HG02943 (cell line): ENCODE measurements at regions not wholly inside any gene's neighbourhood (a gene's known extent, or its start where the extent isn't known, plus 50 kb on each side); places are given as distances from the start of the nearest gene placed in this dataset.
"Not testable (repeated sequence)": the region's sequence is repeated elsewhere in the genome, so short reads cannot be mapped to it uniquely, and the experiment has no call there.

ENCODE experiments used
- ATAC-seq: cut with Tn5 transposase; IDR thresholded peaks from one replicate; pipeline ENCODE4 v1.9.1; 2021; ENCODE audit warnings: mild to moderate bottlenecking, low read depth, moderate library complexity; ENCODE audit not compliant: unreplicated experiment

- ATAC-seq = no peak
Observed at GRCh38 chr2:226487573-226487972, 312.0 kb downstream of the IRS1 start.

DNA sequence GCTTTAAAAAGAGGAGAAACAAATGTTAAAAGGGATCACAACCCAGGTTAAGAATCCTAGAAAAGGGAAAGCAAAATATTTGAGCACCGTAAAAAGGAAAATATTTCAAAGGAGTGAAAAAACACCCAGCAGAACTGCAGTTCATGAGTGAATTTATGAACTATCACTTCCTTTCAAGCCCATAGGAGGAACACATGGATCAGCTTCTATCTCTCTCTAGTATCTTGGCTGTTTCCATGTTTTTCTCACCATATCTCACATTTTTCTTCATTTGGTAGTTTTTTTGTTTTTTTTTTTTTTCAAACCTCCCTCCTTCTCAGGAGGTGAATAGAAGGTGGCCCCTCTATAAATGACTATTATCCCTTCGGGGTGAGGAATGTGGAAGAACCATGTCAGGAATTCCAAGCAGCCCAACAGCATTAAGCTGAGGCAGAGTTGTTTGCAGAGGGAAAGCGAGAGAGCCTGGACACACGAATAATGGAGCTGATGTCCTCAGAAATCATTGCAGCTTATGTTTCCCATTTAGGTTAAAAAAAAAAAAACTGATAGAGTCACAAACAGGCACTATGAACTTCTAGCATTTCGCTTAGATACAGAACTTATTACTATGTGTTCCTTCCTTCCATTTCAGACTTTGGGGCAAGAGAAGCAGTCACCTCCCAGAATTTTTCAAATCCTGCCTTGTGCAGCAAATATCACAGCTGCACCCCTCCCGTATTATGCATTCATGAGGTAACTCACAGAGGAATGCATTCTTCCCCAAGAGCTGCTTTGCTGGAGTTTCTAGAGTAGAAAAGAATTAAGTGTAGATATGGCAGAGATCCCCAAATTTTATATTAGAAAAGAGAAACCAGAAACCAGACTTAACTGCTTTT is 315.6 kb downstream of the IRS1 start:
- ATAC-seq = no peak

DNA sequence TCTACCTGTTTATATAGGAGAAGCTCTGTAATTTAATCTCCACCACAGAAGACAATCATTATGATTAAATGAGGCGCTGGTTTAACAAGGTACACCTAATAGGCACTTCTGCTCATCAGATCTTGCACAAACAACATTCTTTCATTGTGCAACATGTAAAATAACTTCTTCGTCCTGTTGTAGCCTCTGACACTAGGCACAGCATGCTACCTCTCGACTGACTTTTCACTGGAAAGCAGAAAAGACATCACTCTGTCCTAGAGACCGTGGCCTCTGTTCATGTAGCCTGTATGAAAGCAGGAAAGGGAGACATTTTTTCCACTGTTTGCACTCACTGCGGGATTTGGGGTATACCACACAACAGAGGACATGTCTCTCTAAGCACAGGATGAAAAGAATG is 316.5 kb downstream of the IRS1 start:
- no peak for ATAC-seq

DNA sequence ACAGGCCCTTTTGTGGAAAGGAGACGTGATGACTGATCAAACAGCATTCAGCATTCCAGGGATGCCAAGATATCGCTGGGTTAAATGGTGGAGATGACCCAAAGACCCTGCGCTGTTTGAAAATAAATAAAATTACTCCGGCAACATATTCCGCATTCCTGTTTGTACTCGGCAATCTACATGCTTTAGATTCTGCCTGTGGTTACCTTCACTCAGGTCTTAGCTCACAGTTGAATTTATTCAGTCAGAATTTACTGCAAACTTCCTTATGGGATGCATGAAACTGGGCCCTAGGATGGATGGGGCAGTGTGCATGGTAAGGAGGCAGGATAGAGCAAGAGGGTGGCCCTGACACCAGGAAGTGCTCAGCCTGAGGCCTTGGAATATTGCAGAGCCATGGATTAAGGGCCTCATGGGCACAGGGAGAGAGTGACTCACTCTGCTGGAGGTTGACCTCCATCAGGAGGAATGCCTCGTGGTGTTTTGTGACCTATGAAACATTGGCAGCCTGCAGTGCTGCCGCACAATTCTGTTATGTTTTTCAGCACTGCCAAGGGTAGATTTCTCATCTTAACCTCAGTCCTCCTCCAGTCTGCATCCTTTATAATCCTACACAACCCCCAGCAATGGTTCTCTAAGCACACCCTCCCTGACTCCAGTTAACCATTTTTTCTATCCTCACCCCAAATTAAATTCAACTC is 321.4 kb downstream of the IRS1 start:
- ATAC-seq = no peak

DNA sequence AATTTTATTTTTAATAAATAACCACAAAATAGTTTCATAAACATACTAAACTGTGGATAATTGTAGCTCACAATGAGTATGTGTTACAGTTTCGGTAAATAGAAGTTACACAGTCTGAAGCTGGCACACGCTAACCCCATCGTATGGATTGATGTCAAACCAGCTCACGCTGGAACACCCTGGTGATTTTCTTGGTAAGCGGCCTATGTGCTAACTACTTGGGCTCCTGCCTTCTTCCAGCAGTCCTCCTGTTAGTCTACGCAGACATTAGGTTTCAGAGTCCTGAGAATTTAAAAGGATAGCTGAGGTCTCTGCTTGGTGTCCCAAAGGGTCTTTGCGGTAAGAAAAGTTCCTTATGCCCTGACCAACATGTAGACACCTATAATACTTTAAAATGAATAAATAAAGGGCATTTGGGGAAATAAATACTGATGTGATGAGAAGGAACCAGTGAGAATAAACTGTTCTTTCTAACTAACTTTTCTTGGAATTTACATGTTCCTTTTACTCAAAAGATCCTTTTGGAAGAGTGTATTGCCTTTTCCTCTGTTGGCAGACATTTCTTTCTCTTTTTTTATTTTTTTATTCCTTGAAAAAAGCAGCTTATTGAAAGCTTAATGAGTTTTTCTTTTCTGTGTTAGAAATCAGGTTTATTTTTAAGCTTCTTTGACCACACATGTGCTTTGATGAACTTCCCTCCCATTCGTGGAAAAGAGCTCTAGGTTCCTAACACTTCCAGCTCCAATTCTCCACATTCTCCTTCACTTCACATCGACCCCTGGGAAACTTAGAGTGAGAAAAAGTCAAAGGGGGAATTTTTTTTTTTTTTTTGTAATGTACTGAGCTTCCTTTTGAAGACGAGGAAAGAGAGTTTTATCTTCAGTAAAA is 322.2 kb downstream of the IRS1 start:
- ATAC-seq = no peak

DNA sequence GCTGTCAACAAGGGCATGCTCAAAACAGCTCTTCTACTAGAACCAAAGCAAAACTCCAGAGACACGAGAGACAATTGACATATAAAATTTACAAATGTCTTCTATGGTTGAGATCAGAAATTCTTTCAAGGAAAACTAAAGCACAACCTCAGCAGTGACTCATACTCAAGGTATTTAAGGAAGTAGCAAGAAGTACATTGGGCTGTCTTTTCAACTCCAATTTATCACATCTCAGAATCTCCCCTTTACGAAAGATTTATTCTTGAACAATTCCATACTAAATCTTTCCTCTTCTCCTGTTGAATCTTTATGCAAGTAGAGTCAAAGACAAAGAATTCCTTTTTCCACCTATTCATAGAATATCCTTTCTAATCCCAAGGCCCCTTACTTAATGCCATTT is 324.0 kb downstream of the IRS1 start:
- ATAC-seq = no peak

GRCh38 chr2:226474131-226474530 is 325.5 kb downstream of the IRS1 start:
- no peak for ATAC-seq

DNA sequence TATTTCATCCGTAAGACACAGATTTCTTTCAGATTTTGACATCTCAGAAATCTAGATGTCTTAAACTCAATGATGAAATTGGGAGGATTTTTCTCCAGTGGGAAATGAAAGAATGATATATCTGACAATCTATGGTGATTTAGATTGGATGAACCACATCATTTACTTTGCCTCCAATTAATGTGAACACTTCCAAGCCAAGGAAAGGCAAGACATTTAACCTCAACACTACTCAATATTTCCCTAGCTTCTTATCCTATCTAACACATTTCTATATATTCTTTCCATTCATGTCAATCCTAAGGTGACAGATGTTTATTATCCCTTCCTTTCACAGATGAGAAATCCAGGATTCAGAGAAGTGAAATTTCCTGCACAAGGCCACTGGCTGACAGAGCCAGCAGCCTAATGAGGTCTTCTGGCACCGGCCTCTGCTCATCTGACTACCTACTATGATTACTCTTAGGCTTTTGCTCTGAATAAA is 327.6 kb downstream of the IRS1 start:
- ATAC-seq = no peak

- ATAC-seq = no peak
Observed at GRCh38 chr2:226467633-226468032, 332.0 kb downstream of the IRS1 start.

DNA sequence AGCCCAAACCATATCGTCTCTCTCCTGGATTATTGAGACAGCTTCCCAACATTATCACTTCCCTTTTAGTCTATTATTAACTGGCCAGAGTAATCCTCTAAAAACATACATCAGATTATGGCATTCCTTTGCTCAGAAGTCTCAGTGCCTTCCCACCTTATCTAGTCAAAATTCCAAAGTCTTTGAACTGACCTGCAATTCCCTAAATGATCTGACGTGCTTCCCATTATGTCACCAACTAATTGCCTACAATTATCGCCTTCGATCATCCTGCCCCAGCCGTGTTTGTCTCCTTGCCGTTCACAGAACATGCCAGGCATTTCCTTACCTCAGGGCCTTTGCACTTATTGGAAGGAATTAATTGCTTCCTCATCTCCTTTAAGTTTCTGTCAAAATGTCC is 332.4 kb downstream of the IRS1 start:
- no peak for ATAC-seq

DNA sequence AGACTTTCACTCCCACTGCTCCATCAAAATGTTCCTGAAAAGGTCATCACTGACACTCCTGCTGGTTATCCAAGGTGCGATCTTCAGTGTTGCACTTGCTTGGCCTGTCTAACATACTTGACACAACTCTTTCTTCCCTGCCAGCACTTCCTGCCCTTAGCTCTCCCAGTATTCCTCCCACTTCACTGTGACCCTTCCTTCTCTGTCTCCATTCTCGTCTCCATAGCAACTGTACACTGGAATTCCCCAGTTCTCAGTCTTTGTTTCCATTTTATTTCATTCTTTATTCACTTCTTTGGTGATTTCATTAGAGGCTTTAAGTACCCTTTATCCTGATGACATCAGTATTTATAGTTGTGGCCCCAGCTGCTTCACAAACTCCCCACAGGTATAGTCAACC is 333.0 kb downstream of the IRS1 start:
- ATAC-seq = no peak

GRCh38 chr2:226466124-226466523 is 333.5 kb downstream of the IRS1 start:
- no peak for ATAC-seq

- no peak for ATAC-seq
Observed at GRCh38 chr2:226464380-226464779, 335.2 kb downstream of the IRS1 start.

GRCh38 chr2:226463154-226463553 is 336.5 kb downstream of the IRS1 start:
- ATAC-seq = no peak

DNA sequence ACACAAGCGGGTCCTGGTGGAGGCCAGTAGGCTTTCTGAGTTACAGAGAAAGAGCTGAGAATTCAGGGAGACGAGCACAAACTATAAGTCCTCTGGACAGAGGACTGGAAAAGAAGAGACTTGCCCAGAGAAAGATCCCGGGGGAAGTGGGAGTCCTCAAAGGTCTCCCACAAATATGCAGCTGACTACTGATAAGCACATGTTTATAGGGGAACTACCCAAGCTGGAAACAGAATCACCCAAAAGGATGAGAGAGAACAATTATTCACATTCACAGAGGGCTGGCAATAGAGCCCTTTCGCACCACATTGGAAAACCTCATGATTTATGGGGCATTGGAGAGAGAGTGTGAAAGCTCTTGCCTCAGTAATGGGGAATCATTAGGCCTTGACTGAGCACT is 337.6 kb downstream of the IRS1 start:
- ATAC-seq = no peak

DNA sequence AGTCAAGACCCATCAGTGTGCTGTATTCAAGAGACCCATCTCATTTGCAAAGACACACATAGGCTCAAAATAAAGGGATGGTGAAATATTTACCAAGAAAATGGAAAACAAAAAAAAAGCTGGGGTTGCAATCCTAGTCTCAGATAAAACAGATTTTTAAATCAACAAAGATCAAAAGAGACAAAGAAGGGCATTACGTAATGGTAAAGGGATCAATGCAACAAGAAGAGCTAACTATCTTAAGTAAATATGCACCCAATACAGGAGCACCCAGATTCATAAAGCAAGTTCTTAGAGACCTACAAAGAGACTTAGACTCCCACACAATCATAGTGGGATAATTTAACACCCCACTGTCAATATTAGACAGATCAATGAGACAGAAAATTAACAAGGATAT is 343.5 kb downstream of the IRS1 start:
- ATAC-seq = not testable (repeated sequence)

GRCh38 chr2:226452768-226453167 is 346.9 kb downstream of the IRS1 start:
- no peak for ATAC-seq

GRCh38 chr2:226451486-226451885 is 348.1 kb downstream of the IRS1 start:
- ATAC-seq = no peak

GRCh38 chr2:226450141-226450540 is 349.5 kb downstream of the IRS1 start:
- ATAC-seq = no peak

DNA sequence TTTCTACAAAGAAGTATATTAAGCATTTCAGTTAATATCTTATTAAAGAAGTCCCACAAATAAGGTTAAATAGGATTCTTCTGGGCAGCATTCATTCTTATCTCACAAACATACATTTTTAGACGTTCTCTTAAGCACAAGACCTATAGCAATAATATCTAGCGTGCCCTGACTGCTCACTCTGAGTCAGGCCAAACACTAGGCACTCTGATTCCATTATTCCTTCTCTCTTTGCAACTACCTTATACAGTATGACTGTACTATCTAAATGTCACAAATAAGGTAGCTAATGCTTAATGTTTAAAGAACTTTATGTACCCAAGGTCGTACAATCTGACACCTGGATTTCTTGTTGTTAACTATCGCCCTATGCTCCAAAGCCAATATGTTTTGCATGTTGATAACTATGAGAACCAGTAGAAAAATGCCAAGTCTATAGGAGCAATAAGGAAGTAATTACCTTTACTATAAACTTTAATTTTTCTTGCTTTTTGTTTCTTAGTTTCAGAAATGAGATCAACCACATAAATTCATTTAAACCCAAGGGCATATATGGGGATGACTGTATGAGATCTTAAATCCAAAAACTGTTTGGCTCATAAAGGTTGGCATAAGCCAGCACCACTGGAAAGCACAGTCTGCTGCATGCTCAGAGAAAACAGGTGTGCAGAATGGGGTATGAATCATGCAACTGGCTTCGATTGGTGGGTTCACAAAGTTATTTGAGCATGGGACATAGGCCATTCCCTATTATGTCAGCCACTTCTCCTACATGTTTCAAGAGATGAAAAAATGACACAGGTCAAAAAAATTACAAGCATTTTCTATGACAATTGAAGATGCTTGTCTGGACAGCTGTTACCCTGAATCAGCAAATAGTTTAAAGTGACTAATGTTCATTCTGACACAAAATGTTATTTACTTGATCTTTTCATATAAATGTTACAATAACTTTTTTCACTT is 352.0 kb downstream of the IRS1 start:
- no peak for ATAC-seq
